ENCODE measurements at regions not wholly inside any gene's neighbourhood (a gene's known extent, or its start where the extent isn't known, plus 50 kb on each side); places are given as distances from the start of the nearest gene placed in this dataset.

GRCh38 chr18:25672490-25672889, 320.5 kb upstream of the ZNF521 start:
- Histone ChIP-seq H3K27ac (ENCODE audit: low read length) (no peak overlapping the region), H3K27me3 (ENCODE audit: low read depth, low read length) (0 out of 2 replicates have a peak, but pooled peaks cover 3% of the 10 kb centered on the region), H3K4me2 (ENCODE audit: low read length) (no peak overlapping the region), H3K4me1 (ENCODE audit: low read length) (no peaks in the 10 kb centered on the region), H3K79me2 (ENCODE audit: low read length) (no peaks in the 10 kb centered on the region), H3K9me3 (ENCODE audit: insufficient read depth, low read length) (no peaks in the 10 kb centered on the region), H3K36me3 (replicated peaks; ENCODE audit: low read depth, low read length) (no peaks in the 10 kb centered on the region), H4K20me1 (ENCODE audit: insufficient read depth, low read length) (no peaks in the 10 kb centered on the region), H3K4me3 (ENCODE audit: low read length) (no peak overlapping the region), H3K9ac (ENCODE audit: low read length) (no peak overlapping the region), H2AFZ (ENCODE audit: low read depth, low read length) (no peak overlapping the region)
- no peak for TF ChIP-seq EZH2phosphoT487 (IDR thresholded peaks at IDR 0.05; ENCODE audit: low read depth)
- TF ChIP-seq CTCF (IDR thresholded peaks at IDR 0.05; ENCODE audit: low read depth, low read length): 0 out of 2 replicates have a peak, but pooled peaks have one; percentile 26

- TF ChIP-seq CTCF (IDR thresholded peaks at IDR 0.05; ENCODE audit: low read depth, low read length): peak; percentile 21; the same call in 1 of the 2 replicates
- no peak for TF ChIP-seq EZH2phosphoT487 (IDR thresholded peaks at IDR 0.05; ENCODE audit: low read depth)
- Histone ChIP-seq H3K9ac (ENCODE audit: low read length) (no peak overlapping the region), H3K9me3 (ENCODE audit: insufficient read depth, low read length) (no peaks in the 10 kb centered on the region), H4K20me1 (ENCODE audit: insufficient read depth, low read length) (no peaks in the 10 kb centered on the region), H3K36me3 (replicated peaks; ENCODE audit: low read depth, low read length) (no peaks in the 10 kb centered on the region), H3K4me2 (ENCODE audit: low read length) (no peak overlapping the region), H3K4me1 (ENCODE audit: low read length) (no peaks in the 10 kb centered on the region), H2AFZ (ENCODE audit: low read depth, low read length) (no peak overlapping the region), H3K27me3 (ENCODE audit: low read depth, low read length) (no peaks in the 10 kb centered on the region), H3K79me2 (ENCODE audit: low read length) (no peaks in the 10 kb centered on the region), H3K27ac (ENCODE audit: low read length) (no peak overlapping the region), H3K4me3 (ENCODE audit: low read length) (no peak overlapping the region)
These were observed 317.8 kb upstream of the ZNF521 start for GRCh38 chr18:25669741-25670140.

- Histone ChIP-seq H4K20me1 (ENCODE audit: insufficient read depth, low read length) (no peaks in the 10 kb centered on the region), H3K36me3 (replicated peaks; ENCODE audit: low read depth, low read length) (no peaks in the 10 kb centered on the region), H3K4me3 (ENCODE audit: low read length) (no peak overlapping the region), H3K27ac (ENCODE audit: low read length) (no peak overlapping the region), H3K79me2 (ENCODE audit: low read length) (no peaks in the 10 kb centered on the region), H3K4me2 (ENCODE audit: low read length) (no peak overlapping the region), H2AFZ (ENCODE audit: low read depth, low read length) (no peak overlapping the region), H3K9me3 (ENCODE audit: insufficient read depth, low read length) (no peaks in the 10 kb centered on the region), H3K27me3 (ENCODE audit: low read depth, low read length) (no peaks in the 10 kb centered on the region), H3K9ac (ENCODE audit: low read length) (no peak overlapping the region), H3K4me1 (ENCODE audit: low read length) (no peaks in the 10 kb centered on the region)
- no peak for TF ChIP-seq EZH2phosphoT487 (IDR thresholded peaks at IDR 0.05; ENCODE audit: low read depth)
- no peak for TF ChIP-seq CTCF (IDR thresholded peaks at IDR 0.05; ENCODE audit: low read depth, low read length)
These were observed 310.3 kb upstream of the ZNF521 start for GRCh38 chr18:25662272-25662671.

- Histone ChIP-seq H3K36me3 (replicated peaks; ENCODE audit: low read depth, low read length) (no peaks in the 10 kb centered on the region), H2AFZ (ENCODE audit: low read depth, low read length) (no peak overlapping the region), H4K20me1 (ENCODE audit: insufficient read depth, low read length) (no peaks in the 10 kb centered on the region), H3K27me3 (ENCODE audit: low read depth, low read length) (no peaks in the 10 kb centered on the region), H3K4me3 (ENCODE audit: low read length) (no peak overlapping the region), H3K9ac (ENCODE audit: low read length) (no peak overlapping the region), H3K27ac (ENCODE audit: low read length) (no peak overlapping the region), H3K79me2 (ENCODE audit: low read length) (no peaks in the 10 kb centered on the region), H3K9me3 (ENCODE audit: insufficient read depth, low read length) (no peaks in the 10 kb centered on the region), H3K4me2 (ENCODE audit: low read length) (no peak overlapping the region), H3K4me1 (ENCODE audit: low read length) (no peaks in the 10 kb centered on the region)
- TF ChIP-seq EZH2phosphoT487 (IDR thresholded peaks at IDR 0.05; ENCODE audit: low read depth) (no peak), CTCF (IDR thresholded peaks at IDR 0.05; ENCODE audit: low read depth, low read length) (no peak)
These were observed 309.9 kb upstream of the ZNF521 start for GRCh38 chr18:25661831-25662230.

Measured in OCI-LY3 (cell line).